HEK293 (cell line): ENCODE measurements at regions not wholly inside any gene's neighbourhood (a gene's known extent, or its start where the extent isn't known, plus 50 kb on each side); places are given as distances from the start of the nearest gene placed in this dataset.

ENCODE experiments used
- KLF8 ChIP-seq: fragments of 450-650 bp; formaldehyde crosslinking; IDR thresholded peaks from 2 replicates; pipeline ENCODE4 v1.5.1; 2016; ENCODE audit warnings: missing biosample characterization, missing genetic modification characterization
- YY1 ChIP-seq: fragments of 450-650 bp; formaldehyde crosslinking; IDR thresholded peaks from 2 replicates; pipeline ENCODE4 v1.5.1; 2018; ENCODE audit warnings: missing biosample characterization, missing genetic modification characterization
- ZNF146 ChIP-seq: fragments of 450-650 bp; formaldehyde crosslinking; IDR thresholded peaks from 2 replicates; pipeline ENCODE4 v1.5.1; 2016; ENCODE audit warnings: missing biosample characterization, missing genetic modification characterization
- ZNF175 ChIP-seq: fragments of 450-650 bp; formaldehyde crosslinking; IDR thresholded peaks from 2 replicates; pipeline ENCODE4 v1.5.1; 2016; ENCODE audit warnings: missing biosample characterization, missing genetic modification characterization
- ZNF18 ChIP-seq: fragments of 450-650 bp; formaldehyde crosslinking; IDR thresholded peaks from 2 replicates; pipeline ENCODE4 v1.5.1; 2016; ENCODE audit warnings: missing biosample characterization, missing genetic modification characterization

DNA sequence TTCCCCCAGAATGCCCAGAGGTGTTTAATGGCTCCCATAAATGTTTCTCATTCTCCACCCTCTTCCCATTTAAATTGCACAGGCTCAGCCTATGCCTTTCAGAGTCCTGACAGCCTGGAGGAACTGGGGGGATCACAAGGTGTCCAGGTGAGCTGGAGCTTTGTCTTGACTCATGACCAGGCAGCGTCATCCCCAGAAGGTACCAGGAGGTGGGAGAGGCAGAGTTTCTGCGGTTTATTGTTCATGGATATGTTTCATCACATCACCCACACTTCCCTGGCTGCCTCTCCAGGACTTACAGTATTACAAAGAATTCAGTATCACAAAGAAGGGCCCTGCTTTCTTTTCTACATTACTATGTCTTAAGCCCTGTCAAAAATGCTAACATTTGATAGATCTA lies 103.2 kb upstream of the GALNT18 start:
- TF ChIP-seq ZNF18 (tag by site-specific recombination): no peak
- TF ChIP-seq YY1: no peak
- no peak for TF ChIP-seq KLF8
- TF ChIP-seq ZNF175 (tag by site-specific recombination): no peak
- no peak for TF ChIP-seq ZNF146 (tag by site-specific recombination)
